ENCODE measurements at regions not wholly inside any gene's neighbourhood (a gene's known extent, or its start where the extent isn't known, plus 50 kb on each side); places are given as distances from the start of the nearest gene placed in this dataset.

DNA sequence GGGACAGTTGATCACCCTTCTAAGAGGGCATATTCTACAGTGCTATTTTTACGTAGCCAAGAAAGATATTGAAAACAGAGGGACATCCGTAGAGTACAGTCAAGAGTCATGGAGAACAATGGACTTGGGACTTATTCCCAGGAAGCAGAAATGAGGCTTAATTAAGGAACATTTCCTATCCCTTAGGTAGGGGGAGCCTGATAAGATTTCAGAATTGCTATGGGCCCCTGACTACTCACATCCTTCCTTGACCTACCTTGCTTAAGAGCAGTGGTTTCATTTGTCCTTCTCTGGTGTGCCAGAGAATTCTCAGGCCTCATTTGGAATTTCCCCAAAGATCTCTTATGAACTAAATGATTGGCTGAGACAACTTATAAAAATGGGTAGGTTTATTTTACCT, 189.5 kb upstream of the DTNBP1 start (continued):
- TF ChIP-seq SP1 (IDR thresholded peaks at IDR 0.05; ENCODE audit: low read depth): no peak

DNA sequence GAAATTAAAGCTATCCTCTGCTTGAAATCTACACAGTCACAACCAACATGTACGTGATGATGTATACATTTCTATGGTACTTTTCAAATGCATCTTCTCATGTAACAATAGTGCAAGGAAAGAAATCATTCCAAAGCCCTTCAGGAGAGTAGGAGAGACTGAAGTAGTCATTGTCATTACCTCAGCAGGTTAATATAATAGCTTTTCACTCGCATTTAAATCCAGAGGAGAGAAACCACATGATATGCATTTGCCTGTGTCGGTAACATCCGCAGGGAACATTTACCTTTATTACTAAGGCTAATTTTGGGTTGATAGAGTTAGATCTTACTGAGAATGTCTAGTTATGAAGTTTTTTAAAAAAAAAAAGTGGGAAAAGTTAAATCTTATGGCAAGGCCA, 186.6 kb upstream of the DTNBP1 start:
- H3K79me2 ChIP-seq (ENCODE audit: insufficient read depth, low read length): no peaks in the 10 kb centered on the region
- no peak overlapping the region for H2AFZ ChIP-seq (ENCODE audit: low read depth, low read length, poor library complexity, severe bottlenecking)
- ATAC-seq (no peak), DNase-seq (ENCODE audit: low read depth, low spot score) (no peak)
- H3K9me2 ChIP-seq (ENCODE audit: insufficient read depth): no peaks in the 10 kb centered on the region
- H3K27ac ChIP-seq (ENCODE audit: low read depth, low read length): no peak overlapping the region
- ChIA-PET POLR2A (no interaction called here), CTCF (no interaction called here), RAD21 (ENCODE audit: low non-redundant PET in 1 of 2, low total read pairs in 2 of 2, uncharacterized antibody in 2 of 2, unreplicated experiment in 2 of 2) (no interaction called here)
- intact Hi-C loops (cut with micrococcal nuclease): no loop called here
- H4K20me1 ChIP-seq (ENCODE audit: insufficient read depth): no peaks in the 10 kb centered on the region
- no peaks in the 10 kb centered on the region for H3K36me3 ChIP-seq (ENCODE audit: control insufficient read depth in 1 of 2, insufficient read depth in 2 of 2, low read length in 2 of 2)
- no peak overlapping the region for H3K4me2 ChIP-seq (ENCODE audit: low read length)
- TF ChIP-seq POLR2A (IDR thresholded peaks at IDR 0.05; ENCODE audit: borderline replicate concordance, extremely low read depth, insufficient read depth, insufficient read length): no peak
- no peak for TF ChIP-seq ELF1 (IDR thresholded peaks at IDR 0.05; ENCODE audit: borderline replicate concordance, low read depth)
- TF ChIP-seq CEBPB (IDR thresholded peaks at IDR 0.05; ENCODE audit: low read depth): no peak
- TF ChIP-seq SP1 (IDR thresholded peaks at IDR 0.05; ENCODE audit: low read depth): no peak
- TF ChIP-seq, protein P1, sequence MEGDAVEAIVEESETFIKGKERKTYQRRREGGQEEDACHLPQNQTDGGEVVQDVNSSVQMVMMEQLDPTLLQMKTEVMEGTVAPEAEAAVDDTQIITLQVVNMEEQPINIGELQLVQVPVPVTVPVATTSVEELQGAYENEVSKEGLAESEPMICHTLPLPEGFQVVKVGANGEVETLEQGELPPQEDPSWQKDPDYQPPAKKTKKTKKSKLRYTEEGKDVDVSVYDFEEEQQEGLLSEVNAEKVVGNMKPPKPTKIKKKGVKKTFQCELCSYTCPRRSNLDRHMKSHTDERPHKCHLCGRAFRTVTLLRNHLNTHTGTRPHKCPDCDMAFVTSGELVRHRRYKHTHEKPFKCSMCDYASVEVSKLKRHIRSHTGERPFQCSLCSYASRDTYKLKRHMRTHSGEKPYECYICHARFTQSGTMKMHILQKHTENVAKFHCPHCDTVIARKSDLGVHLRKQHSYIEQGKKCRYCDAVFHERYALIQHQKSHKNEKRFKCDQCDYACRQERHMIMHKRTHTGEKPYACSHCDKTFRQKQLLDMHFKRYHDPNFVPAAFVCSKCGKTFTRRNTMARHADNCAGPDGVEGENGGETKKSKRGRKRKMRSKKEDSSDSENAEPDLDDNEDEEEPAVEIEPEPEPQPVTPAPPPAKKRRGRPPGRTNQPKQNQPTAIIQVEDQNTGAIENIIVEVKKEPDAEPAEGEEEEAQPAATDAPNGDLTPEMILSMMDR (IDR thresholded peaks at IDR 0.05 in 2 of 3, conservative IDR thresholded peaks at IDR 0.05 in 1 of 3; ENCODE audit: borderline replicate concordance in 1 of 3, insufficient read depth in 1 of 3, low read depth in 2 of 3, low read length in 2 of 3): no peak
- no peak for TF ChIP-seq EZH2phosphoT487 (IDR thresholded peaks at IDR 0.05; ENCODE audit: borderline replicate concordance)
- no peak for TF ChIP-seq RAD21 (IDR thresholded peaks at IDR 0.05; ENCODE audit: low read depth)
- TF ChIP-seq TCF7L2 (IDR thresholded peaks at IDR 0.05; ENCODE audit: borderline replicate concordance, extremely low read depth, insufficient read depth, insufficient read length): no peak
- TF ChIP-seq, protein P2, sequence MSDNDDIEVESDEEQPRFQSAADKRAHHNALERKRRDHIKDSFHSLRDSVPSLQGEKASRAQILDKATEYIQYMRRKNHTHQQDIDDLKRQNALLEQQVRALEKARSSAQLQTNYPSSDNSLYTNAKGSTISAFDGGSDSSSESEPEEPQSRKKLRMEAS (IDR thresholded peaks at IDR 0.05): no peak
- TF ChIP-seq ZNF274 (IDR thresholded peaks at IDR 0.05; ENCODE audit: low read depth, low read length): no peak
- TF ChIP-seq FOSL1 (IDR thresholded peaks at IDR 0.05; ENCODE audit: low read depth): no peak
- TF ChIP-seq, protein P3, sequence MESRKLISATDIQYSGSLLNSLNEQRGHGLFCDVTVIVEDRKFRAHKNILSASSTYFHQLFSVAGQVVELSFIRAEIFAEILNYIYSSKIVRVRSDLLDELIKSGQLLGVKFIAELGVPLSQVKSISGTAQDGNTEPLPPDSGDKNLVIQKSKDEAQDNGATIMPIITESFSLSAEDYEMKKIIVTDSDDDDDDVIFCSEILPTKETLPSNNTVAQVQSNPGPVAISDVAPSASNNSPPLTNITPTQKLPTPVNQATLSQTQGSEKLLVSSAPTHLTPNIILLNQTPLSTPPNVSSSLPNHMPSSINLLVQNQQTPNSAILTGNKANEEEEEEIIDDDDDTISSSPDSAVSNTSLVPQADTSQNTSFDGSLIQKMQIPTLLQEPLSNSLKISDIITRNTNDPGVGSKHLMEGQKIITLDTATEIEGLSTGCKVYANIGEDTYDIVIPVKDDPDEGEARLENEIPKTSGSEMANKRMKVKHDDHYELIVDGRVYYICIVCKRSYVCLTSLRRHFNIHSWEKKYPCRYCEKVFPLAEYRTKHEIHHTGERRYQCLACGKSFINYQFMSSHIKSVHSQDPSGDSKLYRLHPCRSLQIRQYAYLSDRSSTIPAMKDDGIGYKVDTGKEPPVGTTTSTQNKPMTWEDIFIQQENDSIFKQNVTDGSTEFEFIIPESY (IDR thresholded peaks at IDR 0.05; ENCODE audit: extremely low read depth, insufficient replicate concordance, low read length): no peak
- TF ChIP-seq SIN3A (IDR thresholded peaks at IDR 0.05; ENCODE audit: low read depth): no peak
- TF ChIP-seq, protein P4, sequence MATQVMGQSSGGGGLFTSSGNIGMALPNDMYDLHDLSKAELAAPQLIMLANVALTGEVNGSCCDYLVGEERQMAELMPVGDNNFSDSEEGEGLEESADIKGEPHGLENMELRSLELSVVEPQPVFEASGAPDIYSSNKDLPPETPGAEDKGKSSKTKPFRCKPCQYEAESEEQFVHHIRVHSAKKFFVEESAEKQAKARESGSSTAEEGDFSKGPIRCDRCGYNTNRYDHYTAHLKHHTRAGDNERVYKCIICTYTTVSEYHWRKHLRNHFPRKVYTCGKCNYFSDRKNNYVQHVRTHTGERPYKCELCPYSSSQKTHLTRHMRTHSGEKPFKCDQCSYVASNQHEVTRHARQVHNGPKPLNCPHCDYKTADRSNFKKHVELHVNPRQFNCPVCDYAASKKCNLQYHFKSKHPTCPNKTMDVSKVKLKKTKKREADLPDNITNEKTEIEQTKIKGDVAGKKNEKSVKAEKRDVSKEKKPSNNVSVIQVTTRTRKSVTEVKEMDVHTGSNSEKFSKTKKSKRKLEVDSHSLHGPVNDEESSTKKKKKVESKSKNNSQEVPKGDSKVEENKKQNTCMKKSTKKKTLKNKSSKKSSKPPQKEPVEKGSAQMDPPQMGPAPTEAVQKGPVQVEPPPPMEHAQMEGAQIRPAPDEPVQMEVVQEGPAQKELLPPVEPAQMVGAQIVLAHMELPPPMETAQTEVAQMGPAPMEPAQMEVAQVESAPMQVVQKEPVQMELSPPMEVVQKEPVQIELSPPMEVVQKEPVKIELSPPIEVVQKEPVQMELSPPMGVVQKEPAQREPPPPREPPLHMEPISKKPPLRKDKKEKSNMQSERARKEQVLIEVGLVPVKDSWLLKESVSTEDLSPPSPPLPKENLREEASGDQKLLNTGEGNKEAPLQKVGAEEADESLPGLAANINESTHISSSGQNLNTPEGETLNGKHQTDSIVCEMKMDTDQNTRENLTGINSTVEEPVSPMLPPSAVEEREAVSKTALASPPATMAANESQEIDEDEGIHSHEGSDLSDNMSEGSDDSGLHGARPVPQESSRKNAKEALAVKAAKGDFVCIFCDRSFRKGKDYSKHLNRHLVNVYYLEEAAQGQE (IDR thresholded peaks at IDR 0.05; ENCODE audit: low read depth): no peak
- TF ChIP-seq, protein P5, sequence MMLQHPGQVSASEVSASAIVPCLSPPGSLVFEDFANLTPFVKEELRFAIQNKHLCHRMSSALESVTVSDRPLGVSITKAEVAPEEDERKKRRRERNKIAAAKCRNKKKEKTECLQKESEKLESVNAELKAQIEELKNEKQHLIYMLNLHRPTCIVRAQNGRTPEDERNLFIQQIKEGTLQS (IDR thresholded peaks at IDR 0.05): no peak
- TF ChIP-seq SRF (IDR thresholded peaks at IDR 0.05; ENCODE audit: low read depth): no peak
- H3K27me3 ChIP-seq (ENCODE audit: insufficient read depth, low read length): no peaks in the 10 kb centered on the region
- no peak overlapping the region for H3K9ac ChIP-seq (ENCODE audit: low read length)
- H3K4me1 ChIP-seq (ENCODE audit: control insufficient read depth in 1 of 2, insufficient read depth in 2 of 2, low read length in 2 of 2): no peaks in the 10 kb centered on the region
- no peak overlapping the region for H3K4me3 ChIP-seq (replicated peaks in 1 of 2; ENCODE audit: low read depth in 1 of 2, low read length in 2 of 2)
- BruUV-seq (replicated peaks): no TSS peak
- no peaks in the 10 kb centered on the region for H3K9me3 ChIP-seq (ENCODE audit: control insufficient read depth in 1 of 2, insufficient read depth in 1 of 2, low read depth in 1 of 2, low read length in 2 of 2)
